ENCODE measurements at regions not wholly inside any gene's neighbourhood (a gene's known extent, or its start where the extent isn't known, plus 50 kb on each side); places are given as distances from the start of the nearest gene placed in this dataset.
"Not testable (repeated sequence)": the region's sequence is repeated elsewhere in the genome, so short reads cannot be mapped to it uniquely, and the experiment has no call there.

- DNase-seq = no peak
Observed at GRCh38 chr2:16454621-16455020, 211.0 kb downstream of the CYRIA start.

GRCh38 chr2:16452123-16452522 is 213.5 kb downstream of the CYRIA start:
- DNase-seq = no peak

- DNase-seq = no peak
Observed at GRCh38 chr2:16446706-16447105, 218.9 kb downstream of the CYRIA start.

- no peak for DNase-seq
Observed at GRCh38 chr2:16442971-16443370, 222.7 kb downstream of the CYRIA start.

- DNase-seq = no peak
Observed at GRCh38 chr2:16441431-16441830, 224.2 kb downstream of the CYRIA start.

- no peak for DNase-seq
Observed at GRCh38 chr2:16440898-16441297, 224.7 kb downstream of the CYRIA start.

- DNase-seq = no peak
Observed at GRCh38 chr2:16438613-16439321, 226.9 kb downstream of the CYRIA start.

- no peak for DNase-seq
Observed at GRCh38 chr2:16437189-16437588, 228.4 kb downstream of the CYRIA start.

- DNase-seq = no peak
Observed at GRCh38 chr2:16434393-16434792, 231.2 kb downstream of the CYRIA start.

- DNase-seq = no peak
Observed at GRCh38 chr2:16430846-16431245, 234.8 kb downstream of the CYRIA start.

GRCh38 chr2:16429431-16430145 is 236.0 kb downstream of the CYRIA start:
- DNase-seq = no peak

- no peak for DNase-seq
Observed at GRCh38 chr2:16429002-16429401, 236.6 kb downstream of the CYRIA start.

GRCh38 chr2:16425462-16426336 is 239.9 kb downstream of the CYRIA start:
- no peak for DNase-seq

- DNase-seq = no peak
Observed at GRCh38 chr2:16420421-16420820, 245.2 kb downstream of the CYRIA start.

GRCh38 chr2:16417726-16418125 is 247.9 kb downstream of the CYRIA start:
- no peak for DNase-seq

GRCh38 chr2:16416651-16417050 is 249.0 kb downstream of the CYRIA start:
- no peak for DNase-seq

- not testable (repeated sequence) for DNase-seq
Observed at GRCh38 chr2:16415861-16416260, 249.8 kb downstream of the CYRIA start.

- no peak for DNase-seq
Observed at GRCh38 chr2:16413947-16414346, 251.7 kb downstream of the CYRIA start.

GRCh38 chr2:16413285-16413684 is 252.3 kb downstream of the CYRIA start:
- DNase-seq = no peak

- DNase-seq = no peak
Observed at GRCh38 chr2:16412321-16413030, 253.2 kb downstream of the CYRIA start.

- no peak for DNase-seq
Observed at GRCh38 chr2:16411788-16412187, 253.8 kb downstream of the CYRIA start.

GRCh38 chr2:16409849-16410248 is 255.8 kb downstream of the CYRIA start:
- no peak for DNase-seq

- DNase-seq = no peak
Observed at GRCh38 chr2:16409006-16409390, 256.6 kb downstream of the CYRIA start.

Data from NCI-H524 (cell line).